RPMI8226 (cell line): ENCODE measurements at regions not wholly inside any gene's neighbourhood (a gene's known extent, or its start where the extent isn't known, plus 50 kb on each side); places are given as distances from the start of the nearest gene placed in this dataset.

ENCODE experiments used
- DNase-seq: peaks from one replicate; pipeline ENCODE4 v3.0.0-alpha.2; 2015

- DNase-seq: no peak
Measured at GRCh38 chr4:56200275-56200674, 187.0 kb downstream of the AASDH start.

GRCh38 chr4:56198265-56198664 is 189.0 kb downstream of the AASDH start:
- no peak for DNase-seq

- no peak for DNase-seq
Measured at GRCh38 chr4:56197387-56197786, 189.9 kb downstream of the AASDH start.

GRCh38 chr4:56195025-56195424 is 192.3 kb downstream of the AASDH start:
- DNase-seq: no peak

- DNase-seq: no peak
Measured at GRCh38 chr4:56191534-56191933, 195.8 kb downstream of the AASDH start.

- DNase-seq: no peak
Measured at GRCh38 chr4:56187688-56188087, 199.6 kb downstream of the AASDH start.

GRCh38 chr4:56186808-56187523 is 200.3 kb downstream of the AASDH start:
- no peak for DNase-seq

GRCh38 chr4:56185901-56186300 is 201.4 kb downstream of the AASDH start:
- DNase-seq: no peak

- no peak for DNase-seq
Measured at GRCh38 chr4:56184214-56184613, 203.1 kb downstream of the AASDH start.

GRCh38 chr4:56183344-56183959 is 203.8 kb downstream of the AASDH start:
- peak; percentile 24 for DNase-seq

GRCh38 chr4:56182356-56182755 is 204.9 kb downstream of the AASDH start:
- DNase-seq: no peak

GRCh38 chr4:56181140-56181953 is 205.9 kb downstream of the AASDH start:
- no peak for DNase-seq

- no peak for DNase-seq
Measured at GRCh38 chr4:56169061-56169460, 218.2 kb downstream of the AASDH start.

- no peak for DNase-seq
Measured at GRCh38 chr4:56164907-56165306, 216.2 kb downstream of the CEP135 start.

GRCh38 chr4:56160636-56161035 is 211.9 kb downstream of the CEP135 start:
- no peak for DNase-seq

GRCh38 chr4:56158483-56158882 is 209.7 kb downstream of the CEP135 start:
- no peak for DNase-seq

GRCh38 chr4:56156141-56156540 is 207.4 kb downstream of the CEP135 start:
- no peak for DNase-seq

GRCh38 chr4:56155432-56155831 is 206.7 kb downstream of the CEP135 start:
- DNase-seq: no peak

- DNase-seq: no peak
Measured at GRCh38 chr4:56149591-56149990, 200.8 kb downstream of the CEP135 start.

- no peak for DNase-seq
Measured at GRCh38 chr4:56148428-56148827, 199.7 kb downstream of the CEP135 start.

- no peak for DNase-seq
Measured at GRCh38 chr4:56147371-56147770, 198.6 kb downstream of the CEP135 start.

- DNase-seq: no peak
Measured at GRCh38 chr4:56146956-56147355, 198.2 kb downstream of the CEP135 start.

GRCh38 chr4:56142088-56142487 is 193.3 kb downstream of the CEP135 start:
- DNase-seq: no peak

- DNase-seq: no peak
Measured at GRCh38 chr4:56139241-56139827, 190.6 kb downstream of the CEP135 start.
